ENCODE measurements at regions not wholly inside any gene's neighbourhood (a gene's known extent, or its start where the extent isn't known, plus 50 kb on each side); places are given as distances from the start of the nearest gene placed in this dataset.

GRCh38 chr1:222865718-222866117 lies 50.9 kb downstream of the DISP1 start:
- Histone ChIP-seq H3K27me3 (ENCODE audit: control insufficient read depth in 2 of 2, insufficient read depth in 2 of 2, low read length in 2 of 2) (no peaks in the 10 kb centered on the region), H3K4me3 (replicated peaks in 1 of 3; ENCODE audit: insufficient read depth in 1 of 3, low read depth in 1 of 3, low read length in 3 of 3) (no peak overlapping the region), H3K4me1 (ENCODE audit: control insufficient read depth, extremely low read depth, insufficient read depth, low read length) (no peaks in the 10 kb centered on the region), H2AFZ (ENCODE audit: low read depth, low read length) (no peak overlapping the region), H4K20me1 (replicated peaks; ENCODE audit: control insufficient read depth, extremely low read depth, insufficient read depth, low read length) (no peaks in the 10 kb centered on the region), H3K79me2 (ENCODE audit: control insufficient read depth, insufficient read depth, low read length) (no peaks in the 10 kb centered on the region), H3K9me3 (replicated peaks; ENCODE audit: control insufficient read depth, insufficient read depth, low read length) (no peaks in the 10 kb centered on the region), H3K27ac (ENCODE audit: insufficient read depth, low read depth, low read length) (no peak overlapping the region), H3K36me3 (ENCODE audit: control insufficient read depth in 2 of 2, extremely low read depth in 1 of 2, insufficient read depth in 2 of 2, low read length in 2 of 2) (no peaks in the 10 kb centered on the region), H3K4me2 (ENCODE audit: insufficient read depth, low read length) (no peak overlapping the region), H3K9ac (replicated peaks; ENCODE audit: extremely low read depth, insufficient read depth, low read length) (no peak overlapping the region), H3K9me1 (replicated peaks; ENCODE audit: control insufficient read depth, extremely low read depth, insufficient read depth, low read length) (no peaks in the 10 kb centered on the region)
- intact Hi-C loops (cut with micrococcal nuclease) (no loop called here), dilution Hi-C loops (cut with MboI; ENCODE audit: extremely low pct_ligation_motif_present, low sequenced_read_pairs) (no loop called here)
- ChIA-PET CTCF (no interaction called here), POLR2A (no interaction called here)
- BruUV-seq (replicated peaks) = no TSS peak
- no peak for FAIRE-seq
- no peak for DNase-seq (ENCODE audit: low read depth, low spot score)
- no peak for TF ChIP-seq POLR2AphosphoS5 (IDR thresholded peaks at IDR 0.05; ENCODE audit: insufficient read depth, low read depth, low read length)
- no peak for TF ChIP-seq CTCF (IDR thresholded peaks at IDR 0.05; ENCODE audit: extremely low read depth in 1 of 2, insufficient read depth in 1 of 2, low read depth in 1 of 2, low read length in 2 of 2)
- TF ChIP-seq MAX (IDR thresholded peaks at IDR 0.05; ENCODE audit: insufficient read depth, insufficient read length) = no peak
- TF ChIP-seq MYC (IDR thresholded peaks at IDR 0.05; ENCODE audit: low read depth, low read length) = no peak
- TF ChIP-seq EZH2 (IDR thresholded peaks at IDR 0.05; ENCODE audit: borderline replicate concordance, low read depth, low read length, severe bottlenecking) = no peak
- TF ChIP-seq POLR2A (IDR thresholded peaks at IDR 0.05; ENCODE audit: low read depth, low read length) = no peak
- TF ChIP-seq JUN (IDR thresholded peaks at IDR 0.05; ENCODE audit: borderline replicate concordance, insufficient read depth, insufficient read length, low read depth) = no peak
- no peak for TF ChIP-seq GATA2 (IDR thresholded peaks at IDR 0.05; ENCODE audit: insufficient read depth, insufficient read length, low read depth, low read length)
- no peak for TF ChIP-seq FOS (IDR thresholded peaks at IDR 0.05; ENCODE audit: borderline replicate concordance, insufficient read depth, low read length)
